Superior temporal gyrus (tissue), 1 donor: ENCODE measurements at regions not wholly inside any gene's neighbourhood (a gene's known extent, or its start where the extent isn't known, plus 50 kb on each side); places are given as distances from the start of the nearest gene placed in this dataset.

ENCODE experiments used
- DNase-seq: peaks from one replicate; pipeline ENCODE4 v3.0.0-alpha.2; 2016; ENCODE audit errors: extremely low spot score

- no peak for DNase-seq
Measured at GRCh38 chr12:13595536-13596443, 385.6 kb downstream of the GRIN2B start.

DNA sequence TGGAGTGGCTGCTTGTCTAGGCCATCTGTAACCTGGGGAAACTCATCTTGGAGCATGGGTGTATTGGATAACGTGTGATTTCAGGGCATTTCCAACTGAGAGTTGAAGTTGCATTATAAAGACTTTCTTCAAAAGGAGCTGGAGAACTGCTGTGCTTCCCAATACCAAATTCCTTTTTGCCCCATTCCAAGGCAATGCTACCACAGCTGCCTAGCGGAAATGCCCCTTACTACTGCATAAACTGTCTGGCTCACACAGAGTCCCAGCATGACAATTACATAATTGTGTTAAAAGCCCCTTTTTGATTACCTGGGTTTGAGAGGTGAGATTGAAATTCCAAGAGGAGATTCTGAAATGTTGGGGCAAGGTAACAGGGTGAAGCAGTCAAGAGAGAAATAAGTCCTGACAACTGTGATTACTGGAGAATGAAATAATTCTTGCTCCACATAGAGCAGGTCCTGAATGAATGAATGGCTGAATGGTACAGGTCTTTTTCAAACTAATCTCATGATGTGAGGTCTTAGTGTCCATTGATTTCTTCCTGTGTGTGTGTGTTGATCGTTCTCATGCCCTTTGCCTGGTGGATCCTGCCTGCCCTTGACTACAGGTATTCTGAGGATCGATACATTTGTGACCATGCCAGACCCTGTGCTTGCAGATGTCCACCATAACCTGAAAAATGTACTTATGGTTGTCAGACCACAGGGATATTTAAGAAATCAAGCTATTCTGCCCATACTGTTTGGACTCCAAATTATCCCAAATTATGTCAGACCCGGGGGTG is 386.5 kb downstream of the GRIN2B start:
- DNase-seq: no peak

DNA sequence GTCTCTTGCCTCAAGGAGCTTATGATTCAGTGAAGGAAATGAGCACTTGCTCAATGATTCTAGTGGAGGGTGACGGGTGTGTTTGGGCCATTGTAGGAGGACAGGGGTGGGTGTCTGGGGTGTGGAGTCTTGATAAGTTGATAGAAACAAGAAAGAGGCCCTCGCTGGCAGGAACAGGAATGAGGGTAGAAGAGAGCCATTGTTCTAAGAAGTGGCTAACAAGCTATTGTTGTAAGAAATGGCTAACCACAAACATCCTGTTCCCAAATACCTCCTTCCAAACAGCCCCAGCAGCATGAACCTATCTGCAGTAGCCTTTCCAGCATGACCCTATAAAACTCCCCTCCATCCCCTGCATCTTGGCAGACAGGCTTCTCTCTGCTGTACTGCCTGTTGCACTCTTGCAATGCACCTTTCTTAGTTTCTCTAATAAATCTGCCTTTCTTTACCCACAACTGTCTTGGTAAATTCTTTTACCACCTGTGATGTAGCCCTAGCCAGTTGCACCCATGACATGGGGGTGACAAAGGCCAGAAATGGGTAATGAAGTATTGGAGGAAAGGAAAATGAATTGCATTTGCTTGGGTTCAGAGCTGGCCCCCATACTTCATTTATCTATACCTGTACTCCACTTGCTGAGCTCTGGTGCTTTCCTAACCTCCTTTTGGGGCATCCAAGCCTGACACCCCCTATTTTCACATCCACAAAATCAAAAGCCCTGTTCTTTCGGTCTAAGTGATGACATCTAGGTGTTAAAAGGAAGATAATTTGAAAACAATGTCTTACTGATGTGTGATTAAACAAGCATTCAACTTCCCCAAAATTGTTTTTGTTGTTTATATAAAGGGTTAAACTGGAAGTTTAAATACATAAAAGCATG is 389.1 kb downstream of the GRIN2B start:
- DNase-seq: no peak

- DNase-seq: no peak
Measured at GRCh38 chr12:13591488-13591887, 389.9 kb downstream of the GRIN2B start.

GRCh38 chr12:13591059-13591458 is 390.3 kb downstream of the GRIN2B start:
- no peak for DNase-seq

DNA sequence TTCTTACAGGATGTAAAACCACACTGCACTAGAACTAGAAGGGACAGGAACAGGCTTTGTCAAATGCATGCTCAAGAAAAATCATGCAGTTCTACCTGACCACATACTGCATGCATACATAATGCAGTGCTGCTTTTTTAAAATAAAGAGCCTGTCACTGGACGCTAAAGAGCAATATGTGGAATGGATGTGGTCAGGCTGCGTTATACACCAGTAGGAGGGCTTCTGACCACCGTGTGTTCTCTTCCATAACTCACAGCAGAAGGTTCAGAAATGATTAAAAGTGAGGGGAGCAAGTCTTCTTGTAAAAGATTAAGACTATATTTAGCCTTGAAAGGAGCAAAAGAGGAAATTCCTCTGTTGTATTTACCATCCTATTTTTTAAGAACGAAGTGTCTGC is 392.0 kb downstream of the EMP1 start:
- no peak for DNase-seq

DNA sequence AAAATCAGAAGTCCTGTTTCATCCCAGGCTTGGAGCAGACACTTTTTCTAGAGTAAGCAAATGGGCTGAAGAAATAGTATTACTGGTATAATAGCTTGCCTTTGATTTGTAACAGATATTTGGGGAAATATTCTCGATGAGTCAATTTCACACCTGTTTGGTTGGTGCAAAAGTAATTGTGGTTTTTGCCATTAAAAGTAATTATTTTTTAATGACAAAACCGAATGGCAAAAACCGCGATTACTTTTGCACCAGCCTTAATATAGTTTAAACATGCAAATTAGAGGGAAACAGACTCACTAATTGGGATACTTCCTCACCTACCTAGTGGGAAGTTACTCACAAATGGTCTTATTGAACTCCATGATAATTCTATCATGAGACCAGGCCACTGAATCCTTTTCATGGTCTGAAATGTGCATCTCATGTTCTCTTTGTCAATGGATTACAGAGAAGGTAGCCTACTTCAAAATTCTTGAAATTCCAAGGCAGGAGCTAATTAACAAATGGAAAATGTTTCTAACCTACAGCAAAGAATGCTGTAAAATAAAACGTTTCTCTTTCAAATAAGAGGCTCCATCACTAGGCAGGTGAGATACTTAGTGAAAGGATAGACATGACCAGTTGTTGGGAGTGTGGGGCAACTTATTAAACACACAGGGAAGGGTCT is 391.3 kb downstream of the EMP1 start:
- no peak for DNase-seq

DNA sequence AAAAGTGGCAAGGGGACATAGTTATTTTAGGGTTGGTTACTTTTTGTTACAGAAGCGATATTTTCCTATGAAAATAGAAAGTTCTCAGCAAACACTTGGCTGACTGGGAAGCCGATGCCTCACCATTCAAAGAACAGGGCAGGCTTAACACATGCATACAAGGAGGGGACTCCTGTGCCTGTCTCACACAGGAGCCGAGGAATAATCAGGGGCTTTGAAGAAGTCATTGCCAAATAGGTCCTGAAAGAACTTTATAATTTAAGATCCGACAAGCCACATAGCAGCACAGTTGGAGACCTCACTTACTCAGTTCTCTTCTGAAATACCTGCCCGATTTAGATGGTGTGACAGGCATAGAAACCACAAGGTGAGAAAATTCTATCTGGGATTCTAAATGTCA is 389.8 kb downstream of the EMP1 start:
- no peak for DNase-seq

DNA sequence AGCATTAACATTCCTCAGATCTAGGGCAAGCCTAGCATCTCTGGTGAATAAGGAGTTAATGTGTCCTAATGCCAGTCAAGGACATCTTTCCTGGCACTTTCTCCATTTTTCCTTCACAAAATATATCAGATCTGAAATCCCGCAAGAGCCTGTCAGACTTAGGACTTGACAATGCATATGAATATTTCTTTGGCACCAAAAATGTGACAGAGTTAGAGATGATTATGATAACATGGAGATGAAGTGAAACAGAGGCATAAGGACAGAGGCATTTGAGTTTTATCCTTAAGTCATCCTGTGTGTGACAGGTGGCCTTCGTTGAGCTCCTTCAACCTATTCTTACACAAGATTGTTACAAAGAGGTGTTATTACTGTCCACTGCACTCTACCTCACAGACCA is 388.0 kb downstream of the EMP1 start:
- no peak for DNase-seq

- DNase-seq: no peak
Measured at GRCh38 chr12:13583630-13584029, 387.1 kb downstream of the EMP1 start.

- DNase-seq: no peak
Measured at GRCh38 chr12:13582421-13582820, 385.9 kb downstream of the EMP1 start.

DNA sequence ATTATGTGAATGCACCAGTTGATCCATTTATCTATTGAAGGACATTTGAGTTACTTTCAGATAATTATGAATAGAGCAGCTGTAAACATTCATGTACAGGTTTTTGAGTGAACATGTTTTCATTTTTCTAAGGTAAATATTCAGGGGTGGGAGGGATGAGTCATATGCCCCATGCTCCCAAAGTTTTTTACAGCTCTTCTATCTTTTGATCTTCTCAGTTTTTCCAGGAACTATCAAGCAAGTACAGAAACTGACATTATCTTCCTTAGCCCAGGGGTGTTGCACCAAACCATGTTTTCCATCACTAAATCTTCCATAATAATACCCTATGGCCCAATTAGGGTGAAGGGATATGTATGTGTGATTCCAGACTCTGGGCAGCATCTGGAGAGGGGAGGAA is 384.5 kb downstream of the EMP1 start:
- DNase-seq: no peak

DNA sequence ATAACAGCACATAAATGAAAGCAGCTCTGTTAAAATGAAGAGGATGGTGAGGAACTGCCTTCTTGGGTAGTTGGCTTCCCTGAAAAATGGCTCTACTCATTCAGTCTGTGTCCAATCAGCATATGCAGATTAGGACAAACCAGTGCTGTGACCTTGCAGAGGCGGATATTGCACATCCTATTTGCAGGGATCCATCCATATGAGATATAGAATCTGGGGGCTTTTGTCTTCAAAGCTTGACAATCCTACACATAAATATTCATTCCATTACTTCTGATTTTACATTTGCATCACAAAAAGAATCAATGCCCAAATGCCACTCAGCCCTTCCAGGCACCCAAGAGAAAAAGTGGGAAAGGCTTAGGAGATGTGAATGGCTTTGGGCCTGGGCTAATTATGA is 383.7 kb downstream of the EMP1 start:
- DNase-seq: no peak

- no peak for DNase-seq
Measured at GRCh38 chr12:13576935-13577500, 380.5 kb downstream of the EMP1 start.

DNA sequence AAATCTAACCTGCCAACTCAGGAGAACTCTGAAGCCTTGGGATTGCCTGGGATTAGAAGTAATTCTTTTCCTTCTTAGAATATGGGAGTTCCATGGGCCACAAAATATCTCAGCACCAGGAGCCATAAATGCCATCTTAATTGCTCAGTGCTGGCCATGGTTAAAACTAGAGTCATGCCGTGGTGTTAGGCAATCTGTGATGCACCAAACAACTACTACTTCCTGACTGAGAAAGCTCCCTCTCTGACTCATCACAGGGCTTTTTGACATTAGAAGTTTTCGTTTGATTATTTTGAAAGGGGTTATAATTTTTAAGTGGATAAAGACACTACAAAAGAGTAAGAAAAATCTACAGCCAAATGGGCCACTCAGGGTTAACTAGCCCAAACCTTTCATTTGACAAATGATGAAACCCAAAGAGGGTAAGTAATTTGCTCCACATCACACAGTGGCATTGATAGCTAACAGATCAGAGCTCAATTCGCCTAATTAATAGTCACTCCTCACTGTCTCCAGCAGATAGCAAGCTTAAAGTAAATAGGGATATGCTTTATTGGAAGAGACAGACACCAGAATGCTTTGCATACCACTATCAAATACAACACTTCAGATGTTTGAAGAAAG is 377.3 kb downstream of the EMP1 start:
- no peak for DNase-seq

GRCh38 chr12:13571035-13571434 is 374.5 kb downstream of the EMP1 start:
- DNase-seq: no peak

DNA sequence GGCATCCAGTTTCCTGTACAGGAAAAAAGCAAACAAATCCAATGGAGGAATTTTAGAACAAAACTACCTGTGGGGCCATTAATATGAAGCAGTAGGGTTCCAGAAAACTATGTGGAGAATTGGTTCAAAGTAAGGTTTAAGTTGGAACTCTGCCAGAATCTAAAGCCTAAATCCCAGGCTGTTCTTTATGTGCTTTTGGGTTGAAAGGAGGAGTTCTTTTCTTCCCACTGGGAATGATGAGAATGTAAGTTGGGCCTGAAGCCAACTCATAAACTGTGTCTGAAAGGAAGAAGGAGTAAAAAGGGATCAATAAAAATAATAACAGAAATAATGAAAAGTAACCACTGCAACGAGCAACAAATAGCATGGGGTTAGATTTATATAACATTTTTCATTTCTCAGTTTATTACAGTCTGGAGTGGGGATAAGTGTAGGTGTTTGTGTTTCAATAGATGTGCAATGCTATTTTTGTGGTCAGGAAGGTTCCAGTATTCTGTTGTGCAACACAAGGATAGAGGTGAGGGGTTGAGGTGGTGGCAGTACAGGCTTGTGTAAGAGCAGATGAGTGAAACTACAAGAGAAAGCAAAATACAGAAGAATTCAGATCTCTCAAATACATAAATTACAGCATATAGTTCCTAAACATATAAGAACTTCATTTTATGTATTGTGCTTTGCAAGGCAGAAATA is 373.6 kb downstream of the EMP1 start:
- DNase-seq: no peak

GRCh38 chr12:13566292-13566691 is 369.8 kb downstream of the EMP1 start:
- DNase-seq: no peak

DNA sequence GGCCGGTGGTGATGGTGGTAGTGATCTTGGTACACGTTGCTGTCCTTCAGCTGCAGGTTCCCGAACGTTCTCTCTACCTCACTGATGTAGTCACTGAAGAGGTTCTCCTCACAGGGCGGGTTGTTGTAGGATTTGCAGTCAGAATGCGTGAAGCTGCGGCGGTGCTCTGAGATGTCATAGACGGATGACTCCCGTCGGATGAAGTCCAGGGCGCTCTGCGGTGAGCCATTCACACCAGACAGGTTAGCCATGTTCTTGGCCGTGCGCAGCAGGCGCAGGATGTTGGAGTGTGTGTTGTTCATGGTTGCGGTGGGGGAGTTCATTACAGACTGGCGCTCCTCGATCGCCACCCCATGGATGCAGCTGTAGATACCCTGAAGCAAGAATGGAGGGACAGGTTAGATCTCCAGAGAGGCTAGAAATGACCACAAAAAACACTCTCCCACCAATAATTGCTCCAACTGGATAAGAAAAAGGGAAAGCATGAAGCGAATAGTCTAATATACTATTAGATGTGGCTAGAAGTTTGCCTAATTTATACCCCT is 367.8 kb downstream of the EMP1 start:
- no peak for DNase-seq

DNA sequence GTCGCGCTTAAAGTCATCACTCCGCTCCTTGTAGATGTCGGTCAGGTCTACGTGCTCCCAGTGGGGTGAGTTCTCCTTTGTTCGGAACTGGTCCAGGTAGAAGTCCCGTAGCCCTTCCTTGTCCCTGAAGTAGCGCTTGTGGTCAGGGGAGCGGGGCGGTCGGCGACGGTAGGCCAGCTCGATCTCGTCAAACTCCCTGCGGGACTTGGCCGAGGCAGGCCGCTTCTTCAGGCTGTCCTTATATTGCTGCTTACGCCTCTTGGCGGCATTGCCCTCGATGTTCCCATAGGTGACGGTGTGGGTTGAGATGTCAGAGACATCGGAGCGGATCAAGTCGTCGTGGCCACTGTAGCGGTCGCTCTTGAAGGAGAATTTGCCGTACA is 367.2 kb downstream of the EMP1 start:
- DNase-seq: no peak
